SJSA1 (cell line): ENCODE measurements at regions not wholly inside any gene's neighbourhood (a gene's known extent, or its start where the extent isn't known, plus 50 kb on each side); places are given as distances from the start of the nearest gene placed in this dataset.

Experiments used
- DNase-seq, 2 experiments: peaks; one replicate each; pipeline ENCODE4 v3.0.0-alpha.2; 2015 to 2020; ENCODE audit warnings: low spot score in 2 of 2, low read depth in 1 of 2
- H3K27ac ChIP-seq: fragments of 250-450 bp; sonication (Bioruptor Pico); 2 replicates; pipeline ENCODE4 v1.5.1; 2020; ENCODE audit warnings: mild to moderate bottlenecking, moderate library complexity
- H3K27me3 ChIP-seq: fragments of 250-450 bp; sonication (Bioruptor Pico); replicated peaks from 2 replicates; pipeline ENCODE4 v1.5.1; 2020; ENCODE audit warnings: mild to moderate bottlenecking, moderate library complexity
- H3K36me3 ChIP-seq: fragments of 250-450 bp; sonication (Bioruptor Pico); 2 replicates; pipeline ENCODE4 v1.5.1; 2020; ENCODE audit warnings: mild to moderate bottlenecking
- H3K4me1 ChIP-seq: fragments of 250-450 bp; sonication (Bioruptor Pico); replicated peaks from 2 replicates; pipeline ENCODE4 v1.6.1; 2021; ENCODE audit warnings: mild to moderate bottlenecking
- H3K4me3 ChIP-seq: fragments of 250-450 bp; sonication (Bioruptor Pico); 2 replicates; pipeline ENCODE4 v1.5.1; 2020; ENCODE audit warnings: mild to moderate bottlenecking
- H3K9me3 ChIP-seq: fragments of 250-450 bp; sonication (Bioruptor Pico); replicated peaks from 2 replicates; pipeline ENCODE4 v1.5.1; 2020; ENCODE audit warnings: mild to moderate bottlenecking

- peak overlapping the region; percentile 94 for H3K27ac ChIP-seq
- H3K4me3 ChIP-seq: no peak overlapping the region
- DNase-seq: peak; percentile 96 to 97
- no peaks in the 10 kb centered on the region for H3K36me3 ChIP-seq
- H3K27me3 ChIP-seq: no peaks in the 10 kb centered on the region
- H3K9me3 ChIP-seq: no peaks in the 10 kb centered on the region
- H3K4me1 ChIP-seq: peaks cover 39% of the 10 kb centered on the region
These were observed 63.6 kb downstream of the SPINK2 start for GRCh38 chr4:56757821-56758411.

GRCh38 chr4:56757261-56757746 is 64.2 kb downstream of the SPINK2 start:
- Histone ChIP-seq H3K27me3 (no peaks in the 10 kb centered on the region), H3K4me3 (no peak overlapping the region), H3K9me3 (no peaks in the 10 kb centered on the region), H3K4me1 (peaks cover 39% of the 10 kb centered on the region), H3K27ac (peak overlapping the region; percentile 94), H3K36me3 (no peaks in the 10 kb centered on the region)
- peak; percentile 72 to 80 for DNase-seq

- Histone ChIP-seq H3K36me3 (no peaks in the 10 kb centered on the region), H3K27ac (no peak overlapping the region; the same call in 1 of the 2 replicates), H3K4me3 (no peak overlapping the region), H3K9me3 (no peaks in the 10 kb centered on the region), H3K4me1 (peaks cover 39% of the 10 kb centered on the region), H3K27me3 (no peaks in the 10 kb centered on the region)
- peak; percentile 55 to 81 for DNase-seq
These were observed 65.6 kb downstream of the SPINK2 start for GRCh38 chr4:56755901-56756300.

- Histone ChIP-seq H3K36me3 (no peaks in the 10 kb centered on the region), H3K9me3 (no peaks in the 10 kb centered on the region), H3K27ac (no peak overlapping the region), H3K27me3 (no peaks in the 10 kb centered on the region), H3K4me1 (peaks cover 27% of the 10 kb centered on the region), H3K4me3 (no peak overlapping the region)
- no peak for DNase-seq
These were observed 68.5 kb downstream of the SPINK2 start for GRCh38 chr4:56752985-56753384.

- Histone ChIP-seq H3K9me3 (no peaks in the 10 kb centered on the region), H3K36me3 (no peaks in the 10 kb centered on the region), H3K4me1 (no peaks in the 10 kb centered on the region; the same call in 1 of the 2 replicates), H3K4me3 (no peak overlapping the region), H3K27ac (no peak overlapping the region), H3K27me3 (no peaks in the 10 kb centered on the region)
- DNase-seq: no peak
These were observed 69.1 kb upstream of the HOPX start for GRCh38 chr4:56750231-56750630.

- Histone ChIP-seq H3K36me3 (no peaks in the 10 kb centered on the region), H3K4me3 (no peak overlapping the region), H3K27ac (no peak overlapping the region), H3K27me3 (no peaks in the 10 kb centered on the region), H3K9me3 (no peaks in the 10 kb centered on the region; the same call in 1 of the 2 replicates), H3K4me1 (no peaks in the 10 kb centered on the region)
- DNase-seq: no peak
These were observed 67.2 kb upstream of the HOPX start for GRCh38 chr4:56748271-56748670.

- H3K4me1 ChIP-seq: peaks cover 9% of the 10 kb centered on the region
- H3K9me3 ChIP-seq: no peaks in the 10 kb centered on the region; the same call in 1 of the 2 replicates
- no peak for DNase-seq
- H3K36me3 ChIP-seq: no peaks in the 10 kb centered on the region
- H3K27me3 ChIP-seq: no peaks in the 10 kb centered on the region
- no peak overlapping the region for H3K27ac ChIP-seq
- H3K4me3 ChIP-seq: no peak overlapping the region
These were observed 65.5 kb upstream of the HOPX start for GRCh38 chr4:56746639-56747038.

- DNase-seq: no peak
- no peaks in the 10 kb centered on the region; the same call in none of the 2 replicates for H3K9me3 ChIP-seq
- H3K4me3 ChIP-seq: no peak overlapping the region
These were observed 63.9 kb upstream of the HOPX start for GRCh38 chr4:56745042-56745441.

GRCh38 chr4:56744030-56744429 is 62.9 kb upstream of the HOPX start:
- H3K9me3 ChIP-seq: no peaks in the 10 kb centered on the region; the same call in none of the 2 replicates
- no peak overlapping the region for H3K4me3 ChIP-seq
- peaks cover 9% of the 10 kb centered on the region for H3K4me1 ChIP-seq
- no peak overlapping the region for H3K27ac ChIP-seq
- no peak for DNase-seq
- H3K36me3 ChIP-seq: no peaks in the 10 kb centered on the region
- H3K27me3 ChIP-seq: no peaks in the 10 kb centered on the region

More at GRCh38 chr4:56745042-56745441, 63.9 kb upstream of the HOPX start:
- H3K27me3 ChIP-seq: no peaks in the 10 kb centered on the region
- H3K36me3 ChIP-seq: no peaks in the 10 kb centered on the region
- peaks cover 9% of the 10 kb centered on the region for H3K4me1 ChIP-seq
- no peak overlapping the region for H3K27ac ChIP-seq

- no peaks in the 10 kb centered on the region for H3K36me3 ChIP-seq
- no peak for DNase-seq
- H3K4me1 ChIP-seq: peaks cover 9% of the 10 kb centered on the region
- H3K9me3 ChIP-seq: no peaks in the 10 kb centered on the region; the same call in none of the 2 replicates
- H3K27me3 ChIP-seq: no peaks in the 10 kb centered on the region
- H3K27ac ChIP-seq: no peak overlapping the region
- H3K4me3 ChIP-seq: no peak overlapping the region
These were observed 62.5 kb upstream of the HOPX start for GRCh38 chr4:56743550-56743949.

- Histone ChIP-seq H3K36me3 (no peaks in the 10 kb centered on the region), H3K9me3 (no peaks in the 10 kb centered on the region; the same call in none of the 2 replicates), H3K27ac (0 out of 2 replicates have a peak overlapping the region, but pooled peaks have one; percentile 16), H3K4me3 (no peak overlapping the region), H3K4me1 (peaks cover 9% of the 10 kb centered on the region), H3K27me3 (no peaks in the 10 kb centered on the region)
- peak in 1 of 2 experiments; percentile 48 for DNase-seq
These were observed 61.2 kb upstream of the HOPX start for GRCh38 chr4:56742080-56742871.

- H3K27me3 ChIP-seq: no peaks in the 10 kb centered on the region
- no peak overlapping the region for H3K27ac ChIP-seq
- H3K9me3 ChIP-seq: no peaks in the 10 kb centered on the region; the same call in none of the 2 replicates
- peaks cover 9% of the 10 kb centered on the region for H3K4me1 ChIP-seq
- no peak for DNase-seq
- H3K36me3 ChIP-seq: no peaks in the 10 kb centered on the region
- H3K4me3 ChIP-seq: no peak overlapping the region
These were observed 60.5 kb upstream of the HOPX start for GRCh38 chr4:56741595-56741994.

GRCh38 chr4:56739066-56739777 is 58.1 kb upstream of the HOPX start:
- Histone ChIP-seq H3K4me3 (no peak overlapping the region), H3K9me3 (no peaks in the 10 kb centered on the region; the same call in none of the 2 replicates), H3K4me1 (peaks cover 9% of the 10 kb centered on the region), H3K27ac (no peak overlapping the region), H3K27me3 (no peaks in the 10 kb centered on the region), H3K36me3 (no peaks in the 10 kb centered on the region)
- DNase-seq: no peak
